HK-2 (cell line): ENCODE measurements at regions not wholly inside any gene's neighbourhood (a gene's known extent, or its start where the extent isn't known, plus 50 kb on each side); places are given as distances from the start of the nearest gene placed in this dataset.
"Not testable (repeated sequence)": the region's sequence is repeated elsewhere in the genome, so short reads cannot be mapped to it uniquely, and the experiment has no call there.

Source experiments
- DNase-seq: peaks from one replicate; pipeline ENCODE4 v3.0.0-alpha.2; 2018; ENCODE audit not compliant: unreplicated experiment

GRCh38 chr11:134978388-134979088 is 566.5 kb upstream of the B3GAT1 start:
- DNase-seq, result no peak

DNA sequence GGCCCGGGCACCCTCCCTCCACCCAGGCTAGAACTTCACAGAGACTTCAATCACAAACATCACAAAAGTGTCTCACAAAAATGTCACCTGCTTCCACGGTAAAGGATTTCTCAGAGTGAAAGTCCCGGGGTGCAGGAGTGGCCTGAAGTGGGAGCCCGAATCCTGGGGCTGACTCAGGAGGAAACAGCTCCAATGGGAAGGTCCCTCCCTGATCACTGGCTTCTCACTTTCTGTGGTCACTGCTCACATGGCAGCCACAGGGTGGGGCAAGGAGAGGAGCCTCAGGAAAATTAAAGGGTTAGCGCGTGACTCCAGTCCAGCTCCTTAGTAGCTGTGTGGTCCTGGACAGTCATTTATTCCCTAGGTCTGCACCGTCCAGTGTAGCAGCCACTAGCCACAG is 564.5 kb upstream of the B3GAT1 start:
- no peak for DNase-seq

- no peak for DNase-seq
These were observed 563.9 kb upstream of the B3GAT1 start for GRCh38 chr11:134975866-134976376.

DNA sequence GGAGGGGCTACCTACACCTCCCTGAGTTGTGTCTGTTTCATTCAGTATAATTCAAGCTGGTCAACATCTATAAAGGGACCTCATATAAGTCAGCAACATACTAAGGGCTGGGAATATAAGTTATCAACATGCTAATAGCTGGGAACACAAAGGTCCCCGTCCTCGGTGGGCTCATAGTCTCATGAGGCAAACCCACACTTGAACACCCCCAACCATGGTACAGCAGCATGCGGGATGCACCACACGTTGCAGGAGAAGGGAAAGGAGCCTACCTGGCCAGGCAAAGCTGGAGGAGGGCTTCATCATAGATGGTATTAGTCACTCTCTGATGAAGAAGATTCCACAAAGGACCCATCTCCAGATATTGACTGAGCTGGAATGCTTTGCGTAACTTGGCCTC is 561.8 kb upstream of the B3GAT1 start:
- DNase-seq, result no peak

DNA sequence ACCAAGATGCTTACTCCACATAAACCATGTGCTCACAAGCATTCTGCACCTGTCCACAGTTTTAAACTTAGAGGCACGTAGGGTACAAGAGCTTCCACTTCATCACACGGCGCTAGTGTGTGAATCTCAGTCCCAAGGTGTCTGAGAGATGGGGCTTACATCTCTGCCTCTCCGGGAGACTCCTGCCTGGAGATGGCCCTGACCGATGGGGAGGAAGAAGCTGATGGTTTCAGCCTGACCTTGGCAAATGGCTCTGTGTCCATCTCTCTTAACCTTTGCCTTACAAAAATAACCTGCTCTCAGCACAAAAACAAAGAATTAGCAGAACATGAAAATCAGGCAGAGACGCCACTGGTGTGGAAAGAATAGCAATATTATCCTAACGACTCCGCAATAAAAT is 559.3 kb upstream of the B3GAT1 start:
- no peak for DNase-seq

GRCh38 chr11:134967746-134968145 is 555.7 kb upstream of the B3GAT1 start:
- no peak for DNase-seq

GRCh38 chr11:134961386-134961785 is 549.3 kb upstream of the B3GAT1 start:
- DNase-seq, result not testable (repeated sequence)

DNA sequence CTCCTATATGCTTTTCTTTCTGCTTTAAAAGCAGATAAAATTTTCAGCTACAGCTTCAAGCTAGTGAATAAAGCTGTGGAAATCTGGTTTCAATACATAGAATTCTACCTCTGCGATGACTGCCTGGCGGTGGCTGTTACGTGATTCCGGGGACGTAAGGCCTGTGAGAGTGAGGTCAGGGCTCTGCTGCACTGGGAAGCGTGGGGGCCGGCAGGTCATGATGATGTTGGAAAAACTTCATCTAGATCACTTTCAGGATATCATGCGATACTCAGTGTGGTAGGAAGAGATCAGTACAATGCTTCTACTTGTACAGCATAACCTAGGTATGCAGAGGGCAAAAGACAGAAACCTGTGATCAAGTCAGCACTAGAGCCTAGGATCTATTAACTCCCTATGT is 546.8 kb upstream of the B3GAT1 start:
- DNase-seq, result no peak

DNA sequence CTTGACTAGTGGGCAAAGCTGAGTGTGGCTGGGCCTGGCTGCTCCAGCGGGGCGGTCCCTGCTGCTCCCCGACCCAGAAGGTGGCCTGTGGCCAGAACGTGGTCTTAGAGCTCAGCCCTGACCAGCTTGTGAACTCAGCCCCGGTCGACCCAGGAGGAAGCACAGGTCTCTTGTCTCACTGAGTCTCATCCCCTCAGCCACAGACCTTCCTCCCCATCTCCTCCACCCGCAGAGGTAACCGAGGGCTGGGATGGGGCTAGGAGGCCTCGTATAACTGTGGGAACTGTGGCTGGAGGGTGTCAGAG is 546.2 kb upstream of the B3GAT1 start:
- DNase-seq, result no peak

DNA sequence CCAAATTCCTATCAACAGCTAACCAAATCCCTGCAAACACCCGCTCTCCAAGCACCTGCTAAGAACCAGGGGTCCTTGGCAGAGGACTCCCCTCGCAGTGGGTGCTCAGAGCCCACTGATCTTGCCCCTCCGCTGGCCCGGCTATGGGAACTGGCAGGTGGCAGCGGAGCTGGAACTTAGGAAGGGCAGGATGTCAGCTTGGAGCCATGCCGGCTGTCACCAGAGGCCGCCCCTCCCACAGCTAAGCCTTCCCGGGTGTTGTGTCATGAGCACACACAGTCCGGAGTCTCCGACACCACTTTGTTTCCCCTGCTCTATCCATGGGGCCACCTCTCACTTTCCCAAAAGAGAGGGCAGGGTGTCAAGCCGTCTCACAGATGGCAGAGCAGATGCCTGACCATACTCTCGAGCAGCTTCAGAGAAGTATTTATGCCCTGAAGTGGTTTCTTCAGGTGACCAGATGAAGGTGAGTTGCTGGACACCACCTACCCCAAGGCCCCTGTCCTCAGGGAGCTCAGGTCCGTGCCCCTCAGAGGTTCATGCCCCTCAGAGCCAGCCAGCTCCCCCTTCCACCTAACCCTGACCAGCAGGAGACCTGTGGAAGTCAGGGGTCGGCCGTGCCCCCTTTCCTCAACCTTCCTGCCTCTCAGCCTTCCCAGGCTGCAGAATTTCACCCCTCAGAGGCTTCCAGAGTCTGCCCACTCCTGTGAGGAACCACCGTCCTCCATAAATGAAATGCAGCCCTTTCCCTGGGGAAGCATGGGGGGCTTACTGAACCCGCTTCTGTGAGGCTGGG is 545.7 kb upstream of the B3GAT1 start:
- DNase-seq, result no peak

- DNase-seq, result no peak
These were observed 544.6 kb upstream of the B3GAT1 start for GRCh38 chr11:134956450-134957210.

DNA sequence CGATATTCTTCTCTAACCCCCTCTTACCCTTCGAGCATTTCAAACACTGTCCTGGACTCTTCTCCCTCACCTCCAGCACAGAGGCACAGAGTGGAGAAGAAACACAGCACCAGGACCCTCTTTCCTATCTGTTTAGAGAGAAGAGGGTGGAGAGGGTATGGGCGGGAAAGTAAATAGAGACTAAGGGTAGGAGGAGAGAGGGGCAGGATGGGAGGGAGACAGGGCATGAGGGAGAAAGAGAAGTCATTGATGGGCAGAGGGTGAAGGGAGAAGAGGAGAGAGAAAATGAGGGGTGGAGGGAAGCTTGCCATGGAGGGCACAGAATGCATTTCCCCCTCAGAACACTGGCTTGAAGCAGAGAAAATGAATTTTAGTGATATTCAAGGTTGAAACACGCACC is 543.9 kb upstream of the B3GAT1 start:
- not testable (repeated sequence) for DNase-seq

GRCh38 chr11:134955281-134955680 is 543.2 kb upstream of the B3GAT1 start:
- DNase-seq, result no peak

DNA sequence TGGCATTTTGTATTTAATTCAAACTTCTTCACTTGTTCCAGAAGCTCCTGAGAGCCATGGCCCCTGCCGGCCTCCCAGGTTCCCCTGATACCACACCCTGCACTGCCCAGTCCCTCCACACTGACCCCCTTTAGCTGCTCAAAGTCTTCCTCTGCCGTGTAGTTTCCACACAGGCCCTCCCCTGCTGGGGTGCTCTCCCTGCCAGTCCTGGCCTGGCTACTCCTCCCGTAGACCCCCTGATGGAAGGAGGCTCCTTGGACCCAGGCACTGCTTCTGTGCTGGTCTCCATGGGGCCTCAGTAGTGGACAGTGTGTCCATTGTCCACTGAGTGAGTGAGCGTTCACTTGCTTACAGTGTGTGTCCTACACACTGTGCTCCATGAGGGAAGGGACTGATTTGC is 542.4 kb upstream of the B3GAT1 start:
- DNase-seq, result not testable (repeated sequence)

DNA sequence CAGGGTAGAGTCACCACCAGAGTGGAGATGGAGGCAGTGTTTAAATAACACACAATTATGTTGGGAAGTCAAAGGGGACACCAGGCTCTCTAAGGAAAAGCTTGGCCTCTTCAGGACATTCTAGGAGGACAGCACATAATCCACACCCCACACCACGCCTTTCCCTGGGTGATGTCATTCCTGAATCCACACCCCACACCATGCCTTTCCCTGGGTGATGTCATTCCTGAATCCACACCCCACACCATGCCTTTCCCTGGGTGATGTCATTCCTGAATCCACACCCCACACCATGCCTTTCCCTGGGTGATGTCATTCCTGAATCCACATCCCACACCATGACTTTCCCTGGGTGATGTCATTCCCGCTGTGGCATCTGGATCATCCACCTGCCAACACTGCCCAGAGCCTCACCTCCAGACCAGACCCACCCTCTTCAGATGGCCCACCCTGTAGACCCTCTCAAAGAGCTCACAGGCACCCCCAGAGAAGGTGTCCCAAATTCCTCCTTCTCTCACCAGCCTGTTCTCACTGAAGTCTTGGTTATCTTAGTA is 541.5 kb upstream of the B3GAT1 start:
- not testable (repeated sequence) for DNase-seq

DNA sequence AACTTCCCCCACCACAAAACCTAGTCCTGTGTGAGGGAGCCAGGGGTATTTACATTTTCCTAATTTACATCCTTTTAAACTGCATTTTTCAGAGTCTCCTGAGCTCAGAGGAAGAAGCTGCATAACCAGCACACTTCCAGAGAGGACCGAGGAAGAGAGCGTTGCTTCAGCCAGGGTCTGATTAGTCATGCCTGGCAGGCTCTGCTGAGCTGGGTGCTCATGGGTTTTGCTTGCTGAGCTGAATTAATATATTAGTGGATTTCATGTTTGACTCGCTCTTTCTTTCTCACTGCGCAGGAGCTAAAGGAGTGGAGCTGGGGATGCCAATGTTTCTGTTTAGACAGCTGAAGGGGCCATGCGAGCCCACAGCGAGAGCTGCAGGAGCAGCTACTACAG is 539.3 kb upstream of the B3GAT1 start:
- DNase-seq, result no peak

GRCh38 chr11:134950692-134951304 is 538.8 kb upstream of the B3GAT1 start:
- DNase-seq, result no peak

DNA sequence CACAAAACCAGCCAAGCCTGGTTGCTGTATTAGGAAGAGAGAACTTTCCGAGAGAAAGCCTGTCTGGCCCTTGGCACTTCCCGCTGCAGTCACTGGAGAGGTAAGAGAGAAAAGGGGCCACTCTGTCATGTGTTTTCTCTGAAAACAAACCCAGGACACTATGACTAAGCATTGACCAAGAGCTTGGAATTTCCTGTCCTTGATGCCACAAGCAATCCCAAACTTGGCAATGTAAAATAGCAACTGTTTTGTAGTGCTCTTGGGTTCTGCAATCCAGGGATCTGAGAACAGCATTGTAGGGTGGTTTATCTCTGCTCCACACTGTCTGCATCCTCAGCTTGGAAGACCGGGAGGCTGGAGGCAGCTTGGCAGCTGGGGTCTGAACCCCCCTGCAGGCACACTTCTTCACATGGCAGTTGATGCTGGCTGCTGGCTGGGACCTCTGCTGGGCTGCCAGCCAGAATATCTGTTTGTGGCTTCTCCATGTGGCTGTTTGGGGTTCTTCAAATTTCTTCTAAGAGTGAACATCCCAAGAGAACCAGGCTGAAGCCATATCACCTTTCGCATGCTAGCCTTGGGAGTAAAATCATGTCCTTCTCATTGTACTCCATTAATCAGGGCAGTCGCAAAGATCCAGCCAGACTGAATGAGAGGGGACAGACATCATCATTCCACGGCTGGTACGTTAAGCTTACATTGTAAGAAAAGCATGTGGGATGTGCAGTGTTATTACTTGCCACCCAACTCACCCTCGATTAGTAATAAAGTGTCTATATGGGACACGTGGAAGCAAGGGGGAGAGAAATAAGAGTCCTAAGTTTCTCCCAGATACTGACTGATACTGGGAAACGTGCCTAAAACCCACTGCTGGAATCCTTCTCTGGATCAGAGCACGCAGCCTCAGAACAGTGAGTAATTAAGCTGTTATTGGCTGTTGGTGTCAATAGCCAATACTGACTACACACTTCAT is 537.4 kb upstream of the B3GAT1 start:
- peak; percentile 6 for DNase-seq

DNA sequence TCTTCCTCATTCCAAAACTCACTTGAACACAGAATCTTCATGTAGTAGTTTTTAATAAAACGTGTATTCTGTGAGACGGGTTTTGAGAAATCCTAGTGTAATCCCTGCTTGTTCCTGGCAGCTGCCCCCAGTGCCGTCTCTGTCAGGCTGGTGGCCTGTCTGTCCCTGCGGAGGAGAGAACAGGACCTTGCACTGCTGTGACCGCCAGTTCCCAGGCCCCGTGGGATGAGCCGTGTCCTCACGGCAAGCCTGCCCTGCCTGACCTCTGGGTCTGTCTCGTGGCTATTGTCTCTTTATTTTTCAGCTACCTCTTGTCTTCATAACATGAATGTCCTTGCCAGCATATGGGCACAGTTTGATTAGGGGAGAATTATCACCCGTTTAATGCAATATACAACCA is 535.5 kb upstream of the B3GAT1 start:
- no peak for DNase-seq

DNA sequence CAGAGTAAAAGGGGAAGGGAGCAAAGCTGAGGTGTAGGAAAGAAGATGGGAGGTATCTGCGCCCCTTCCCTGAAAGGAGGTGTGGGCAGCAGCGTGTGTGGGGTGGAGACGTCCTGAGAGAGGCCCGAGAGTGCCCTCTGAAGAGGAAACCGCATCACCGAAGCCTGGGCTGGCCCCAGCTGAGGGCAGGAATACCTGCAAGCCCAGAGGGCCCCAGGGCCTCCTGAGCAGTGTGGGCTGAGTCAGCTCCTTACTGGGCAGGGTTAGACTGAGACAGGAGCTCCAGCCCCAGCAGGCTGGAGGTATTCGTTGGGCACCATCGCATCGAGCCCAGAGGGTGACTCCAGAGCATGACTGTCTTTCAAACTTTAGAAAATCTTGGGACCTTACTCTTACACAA is 534.0 kb upstream of the B3GAT1 start:
- no peak for DNase-seq

GRCh38 chr11:134944986-134945385 is 532.9 kb upstream of the B3GAT1 start:
- DNase-seq, result no peak
